ENCODE measurements at regions not wholly inside any gene's neighbourhood (a gene's known extent, or its start where the extent isn't known, plus 50 kb on each side); places are given as distances from the start of the nearest gene placed in this dataset.

DNA sequence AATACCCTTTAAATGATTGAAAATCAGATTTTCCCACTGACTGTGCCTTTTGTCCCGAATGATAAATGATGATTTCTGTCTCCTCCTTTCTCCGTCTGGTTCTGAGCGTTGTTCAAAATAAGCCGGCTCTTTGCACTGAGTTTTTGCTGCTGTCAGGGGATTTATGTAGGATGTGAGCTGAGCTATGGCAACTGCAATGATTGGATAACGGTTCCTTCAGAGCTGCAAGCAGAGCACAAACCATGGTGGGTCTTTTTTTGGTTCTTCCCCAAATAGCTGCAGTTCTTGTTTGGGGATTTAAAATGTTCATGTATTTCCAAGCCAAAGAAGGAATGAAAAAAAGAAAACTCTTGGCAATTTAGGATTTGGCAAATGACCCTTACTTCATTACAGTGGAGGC, 124.5 kb upstream of the CASK start:
- H3K9me3 ChIP-seq (ENCODE audit: low read length): no peaks in the 10 kb centered on the region
- H3K27me3 ChIP-seq (ENCODE audit: insufficient read depth, low read length, poor library complexity, severe bottlenecking): no peaks in the 10 kb centered on the region
- Mint-ChIP-seq H3K27me3 (peaks cover 0 to 5% of the 10 kb centered on the region in 2 donors), H3K27ac (peak overlapping the region in 1 of 8 donors; percentile 43), H3K4me3 (no peak overlapping the region), H3K36me3 (peaks cover 0 to 4% (median 0%) of the 10 kb centered on the region in 3 donors), H3K9me3 (no peaks in the 10 kb centered on the region), H3K4me1 (no peaks in the 10 kb centered on the region)
- ChIA-PET POLR2A (no interaction called here), CTCF (no interaction called here)
- no peaks in the 10 kb centered on the region for H3K4me1 ChIP-seq (ENCODE audit: insufficient read depth, low read length)
- H3K27ac ChIP-seq (ENCODE audit: low read depth, low read length): no peak overlapping the region
- no peaks in the 10 kb centered on the region for H3K36me3 ChIP-seq (ENCODE audit: insufficient read depth, low read length)
- no peak overlapping the region for H3K4me3 ChIP-seq (ENCODE audit: low read length)
- no peak for DNase-seq

- Mint-ChIP-seq H3K27me3 (peaks cover 0 to 3% of the 10 kb centered on the region in 2 donors), H3K27ac (no peak overlapping the region), H3K36me3 (peaks cover 0 to 4% (median 0%) of the 10 kb centered on the region in 3 donors), H3K4me1 (no peaks in the 10 kb centered on the region), H3K4me3 (no peak overlapping the region), H3K9me3 (no peaks in the 10 kb centered on the region)
- no peak overlapping the region for H3K27ac ChIP-seq (ENCODE audit: low read depth, low read length)
- no peak overlapping the region for H3K4me3 ChIP-seq (ENCODE audit: low read length)
- DNase-seq: no peak
- ChIA-PET POLR2A (no interaction called here), CTCF (no interaction called here)
- no peaks in the 10 kb centered on the region for H3K36me3 ChIP-seq (ENCODE audit: insufficient read depth, low read length)
- no peaks in the 10 kb centered on the region for H3K4me1 ChIP-seq (ENCODE audit: insufficient read depth, low read length)
- H3K9me3 ChIP-seq (ENCODE audit: low read length): no peaks in the 10 kb centered on the region
- no peaks in the 10 kb centered on the region for H3K27me3 ChIP-seq (ENCODE audit: insufficient read depth, low read length, poor library complexity, severe bottlenecking)
Observed at GRCh38 chrX:42028109-42028508, 104.8 kb upstream of the CASK start.

- H3K36me3 ChIP-seq (ENCODE audit: insufficient read depth, low read length): no peaks in the 10 kb centered on the region
- peaks cover 0 to 4% (median 0%) of the 10 kb centered on the region in 3 donors for H3K36me3 Mint-ChIP-seq
- H3K4me3 ChIP-seq (ENCODE audit: low read length): no peak overlapping the region
- no peak overlapping the region for H3K4me3 Mint-ChIP-seq
- H3K9me3 Mint-ChIP-seq: no peaks in the 10 kb centered on the region
- H3K27ac Mint-ChIP-seq: no peak overlapping the region
- no peak overlapping the region for H3K27ac ChIP-seq (ENCODE audit: low read depth, low read length)
- no peaks in the 10 kb centered on the region for H3K27me3 ChIP-seq (ENCODE audit: insufficient read depth, low read length, poor library complexity, severe bottlenecking)
- no peaks in the 10 kb centered on the region for H3K4me1 ChIP-seq (ENCODE audit: insufficient read depth, low read length)
- CTCF ChIA-PET: no interaction called here
- H3K9me3 ChIP-seq (ENCODE audit: low read length): no peaks in the 10 kb centered on the region
- no peaks in the 10 kb centered on the region for H3K4me1 Mint-ChIP-seq
- no peak for DNase-seq
- POLR2A ChIA-PET: no interaction called here
- peaks cover 0 to 3% of the 10 kb centered on the region in 2 donors for H3K27me3 Mint-ChIP-seq
Observed at GRCh38 chrX:42027367-42028000, 104.1 kb upstream of the CASK start.

- Mint-ChIP-seq H3K4me1 (peaks cover 1 to 5% (median 1%) of the 10 kb centered on the region in 3 donors), H3K36me3 (peaks cover 0 to 4% (median 0%) of the 10 kb centered on the region in 3 donors)
- CTCF ChIA-PET: no interaction called here
Observed at GRCh38 chrX:42025861-42026260, 102.5 kb upstream of the CASK start.

GRCh38 chrX:42023122-42023521, 99.8 kb upstream of the CASK start:
- ChIA-PET POLR2A (no interaction called here), CTCF (no interaction called here)
- Histone ChIP-seq H3K4me3 (ENCODE audit: low read length) (no peak overlapping the region), H3K36me3 (ENCODE audit: insufficient read depth, low read length) (no peaks in the 10 kb centered on the region), H3K4me1 (ENCODE audit: insufficient read depth, low read length) (peaks cover 12% of the 10 kb centered on the region), H3K27ac (ENCODE audit: low read depth, low read length) (no peak overlapping the region), H3K27me3 (ENCODE audit: insufficient read depth, low read length, poor library complexity, severe bottlenecking) (no peaks in the 10 kb centered on the region), H3K9me3 (ENCODE audit: low read length) (no peaks in the 10 kb centered on the region)
- peaks cover 0 to 4% (median 0%) of the 10 kb centered on the region in 3 donors for H3K36me3 Mint-ChIP-seq
- no peak for DNase-seq
- H3K4me1 Mint-ChIP-seq: peaks cover 12 to 16% (median 14%) of the 10 kb centered on the region in 3 donors
- no peak overlapping the region for H3K4me3 Mint-ChIP-seq
- no peaks in the 10 kb centered on the region for H3K9me3 Mint-ChIP-seq
- peaks cover 0 to 3% of the 10 kb centered on the region in 2 donors for H3K27me3 Mint-ChIP-seq
- no peak overlapping the region for H3K27ac Mint-ChIP-seq

More at GRCh38 chrX:42025861-42026260, 102.5 kb upstream of the CASK start:
- H3K36me3 ChIP-seq (ENCODE audit: insufficient read depth, low read length): no peaks in the 10 kb centered on the region
- no peak overlapping the region for H3K27ac ChIP-seq (ENCODE audit: low read depth, low read length)
- H3K9me3 ChIP-seq (ENCODE audit: low read length): no peaks in the 10 kb centered on the region
- H3K27me3 ChIP-seq (ENCODE audit: insufficient read depth, low read length, poor library complexity, severe bottlenecking): no peaks in the 10 kb centered on the region
- H3K9me3 Mint-ChIP-seq: no peaks in the 10 kb centered on the region
- no peak for DNase-seq
- no peaks in the 10 kb centered on the region for H3K4me1 ChIP-seq (ENCODE audit: insufficient read depth, low read length)
- H3K4me3 Mint-ChIP-seq: no peak overlapping the region
- POLR2A ChIA-PET: no interaction called here
- H3K27ac Mint-ChIP-seq: no peak overlapping the region
- H3K4me3 ChIP-seq (ENCODE audit: low read length): no peak overlapping the region
- H3K27me3 Mint-ChIP-seq: peaks cover 0 to 3% of the 10 kb centered on the region in 2 donors

DNA sequence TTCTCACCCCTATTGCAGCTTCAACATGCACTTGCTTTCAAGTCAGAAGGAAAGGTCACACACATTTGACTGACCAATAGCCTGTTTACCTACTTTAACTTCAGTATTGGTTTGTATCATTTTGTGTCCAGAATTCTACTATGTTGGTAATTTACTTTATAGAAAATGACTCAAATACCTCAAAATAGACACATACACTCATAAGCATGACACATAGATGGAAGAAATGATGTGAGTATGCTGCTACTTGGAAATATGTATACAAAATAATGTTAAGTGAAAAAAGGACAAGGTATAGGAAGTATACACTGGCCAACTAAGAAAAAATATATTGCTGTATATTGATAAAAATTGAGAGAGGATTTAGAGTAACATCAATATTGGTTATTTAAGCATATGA, 98.8 kb upstream of the CASK start:
- DNase-seq: no peak
- Histone ChIP-seq H3K4me3 (ENCODE audit: low read length) (no peak overlapping the region), H3K27ac (ENCODE audit: low read depth, low read length) (no peak overlapping the region), H3K27me3 (ENCODE audit: insufficient read depth, low read length, poor library complexity, severe bottlenecking) (no peaks in the 10 kb centered on the region), H3K4me1 (ENCODE audit: insufficient read depth, low read length) (peaks cover 12% of the 10 kb centered on the region), H3K9me3 (ENCODE audit: low read length) (no peaks in the 10 kb centered on the region), H3K36me3 (ENCODE audit: insufficient read depth, low read length) (no peaks in the 10 kb centered on the region)
- ChIA-PET CTCF (no interaction called here), POLR2A (no interaction called here)
- peaks cover 0 to 3% of the 10 kb centered on the region in 2 donors for H3K27me3 Mint-ChIP-seq
- H3K27ac Mint-ChIP-seq: no peak overlapping the region
- H3K4me1 Mint-ChIP-seq: peaks cover 12 to 16% (median 14%) of the 10 kb centered on the region in 3 donors
- H3K36me3 Mint-ChIP-seq: peaks cover 0 to 4% (median 0%) of the 10 kb centered on the region in 3 donors
- no peaks in the 10 kb centered on the region for H3K9me3 Mint-ChIP-seq
- H3K4me3 Mint-ChIP-seq: no peak overlapping the region

GRCh38 chrX:42021058-42021457, 97.7 kb upstream of the CASK start:
- Mint-ChIP-seq H3K9me3 (no peaks in the 10 kb centered on the region), H3K27ac (no peak overlapping the region), H3K36me3 (peaks cover 0 to 4% (median 0%) of the 10 kb centered on the region in 3 donors), H3K4me3 (no peak overlapping the region), H3K27me3 (peaks cover 0 to 3% of the 10 kb centered on the region in 2 donors), H3K4me1 (peaks cover 12 to 16% (median 14%) of the 10 kb centered on the region in 3 donors)
- peaks cover 12% of the 10 kb centered on the region for H3K4me1 ChIP-seq (ENCODE audit: insufficient read depth, low read length)
- DNase-seq: no peak
- H3K27me3 ChIP-seq (ENCODE audit: insufficient read depth, low read length, poor library complexity, severe bottlenecking): no peaks in the 10 kb centered on the region
- H3K4me3 ChIP-seq (ENCODE audit: low read length): no peak overlapping the region
- CTCF ChIA-PET: interaction anchor here (0.9 kb wide), 1 partner anchor 12 kb away, joined by 3 read pairs; no protein-coding TSS in a partner anchor
- H3K36me3 ChIP-seq (ENCODE audit: insufficient read depth, low read length): no peaks in the 10 kb centered on the region
- POLR2A ChIA-PET: no interaction called here
- H3K27ac ChIP-seq (ENCODE audit: low read depth, low read length): no peak overlapping the region
- H3K9me3 ChIP-seq (ENCODE audit: low read length): no peaks in the 10 kb centered on the region

DNA sequence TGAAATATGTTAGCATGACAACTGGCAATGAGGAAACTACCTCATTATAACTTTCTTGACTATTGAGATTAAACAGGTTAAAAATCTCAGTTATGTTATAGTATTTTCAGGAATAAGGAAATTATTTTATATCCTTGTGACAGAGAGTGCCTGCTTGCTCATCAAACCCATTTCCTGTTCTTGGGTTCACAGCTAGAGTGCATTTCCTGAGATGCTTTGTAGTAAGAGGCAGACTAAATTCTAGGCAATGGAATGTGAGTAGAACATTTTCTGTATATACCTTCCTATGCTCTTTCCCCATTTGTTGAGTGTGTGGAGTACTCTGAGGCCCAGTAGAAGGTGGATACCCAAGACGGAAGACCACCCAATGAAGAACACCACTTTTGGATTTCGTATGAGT, 96.9 kb upstream of the CASK start:
- peak overlapping the region in 1 of 7 donors; percentile 18 for H3K4me3 Mint-ChIP-seq
- peaks cover 0 to 3% of the 10 kb centered on the region in 2 donors for H3K27me3 Mint-ChIP-seq
- H3K9me3 Mint-ChIP-seq: no peaks in the 10 kb centered on the region
- ChIA-PET POLR2A (interaction anchor here (0.6 kb wide), 1 partner anchor 269 kb away, joined by 4 read pairs; no protein-coding TSS in a partner anchor), CTCF (no interaction called here)
- peaks cover 0 to 4% (median 0%) of the 10 kb centered on the region in 3 donors for H3K36me3 Mint-ChIP-seq
- Histone ChIP-seq H3K36me3 (ENCODE audit: insufficient read depth, low read length) (no peaks in the 10 kb centered on the region), H3K4me3 (ENCODE audit: low read length) (no peak overlapping the region), H3K27ac (ENCODE audit: low read depth, low read length) (no peak overlapping the region), H3K4me1 (ENCODE audit: insufficient read depth, low read length) (peaks cover 12% of the 10 kb centered on the region), H3K27me3 (ENCODE audit: insufficient read depth, low read length, poor library complexity, severe bottlenecking) (no peaks in the 10 kb centered on the region), H3K9me3 (ENCODE audit: low read length) (no peaks in the 10 kb centered on the region)
- peak overlapping the region in 2 of 8 donors; percentile 9 to 31 for H3K27ac Mint-ChIP-seq
- peaks cover 12 to 16% (median 14%) of the 10 kb centered on the region in 3 donors for H3K4me1 Mint-ChIP-seq
- DNase-seq: no peak
